ENCODE measurements at regions not wholly inside any gene's neighbourhood (a gene's known extent, or its start where the extent isn't known, plus 50 kb on each side); places are given as distances from the start of the nearest gene placed in this dataset.

GRCh38 chr5:4911646-4912403 is 228.3 kb upstream of the ADAMTS16 start:
- H3K4me1 ChIP-seq (ENCODE audit: control insufficient read depth, insufficient read depth, low read length) = peaks cover 5% of the 10 kb centered on the region; the same call in 1 of the 2 replicates
- H3K27ac ChIP-seq (ENCODE audit: extremely low read depth, low read depth, low read length) = no peak overlapping the region
- no peak overlapping the region for H3K4me3 ChIP-seq (ENCODE audit: low read depth, low read length)
- CTCF ChIA-PET = no interaction called here
- TF ChIP-seq SCRT1 (tag by site-specific recombination; IDR thresholded peaks at IDR 0.05; ENCODE audit: borderline replicate concordance) (no peak), ZNF292 (tag by site-specific recombination; IDR thresholded peaks at IDR 0.05; ENCODE audit: borderline replicate concordance, low read depth) (no peak), TRIM28 (IDR thresholded peaks at IDR 0.05; ENCODE audit: borderline replicate concordance, low read length) (no peak), ZNF837 (tag by site-specific recombination; IDR thresholded peaks at IDR 0.05) (no peak), ZNF18 (tag by site-specific recombination; IDR thresholded peaks at IDR 0.05) (no peak), ZNF138 (tag by site-specific recombination; IDR thresholded peaks at IDR 0.05; ENCODE audit: borderline replicate concordance) (no peak), OVOL3 (tag by site-specific recombination; IDR thresholded peaks at IDR 0.05) (no peak), ZNF768 (tag by site-specific recombination; IDR thresholded peaks at IDR 0.05) (no peak), ZNF184 (tag by site-specific recombination; IDR thresholded peaks at IDR 0.05) (no peak), SP2 (tag by site-specific recombination; IDR thresholded peaks at IDR 0.05) (no peak), ZFP3 (tag by site-specific recombination; IDR thresholded peaks at IDR 0.05; ENCODE audit: low read depth) (no peak), KLF17 (tag by site-specific recombination; IDR thresholded peaks at IDR 0.05) (no peak), ZNF621 (tag by site-specific recombination; IDR thresholded peaks at IDR 0.05) (no peak), HOXA7 (CRISPR knock-in tag; IDR thresholded peaks at IDR 0.05; ENCODE audit: borderline replicate concordance) (no peak), ZNF701 (tag by site-specific recombination; IDR thresholded peaks at IDR 0.05) (no peak), ZNF626 (tag by site-specific recombination; IDR thresholded peaks at IDR 0.05) (no peak), ZNF843 (tag by site-specific recombination; IDR thresholded peaks at IDR 0.05) (no peak), KLF8 (tag by site-specific recombination; IDR thresholded peaks at IDR 0.05) (no peak), BCL11A (tag by site-specific recombination; IDR thresholded peaks at IDR 0.05; ENCODE audit: low read depth) (no peak), GLI4 (tag by site-specific recombination; IDR thresholded peaks at IDR 0.05) (no peak)
- H3K36me3 ChIP-seq (ENCODE audit: control insufficient read depth in 2 of 2, insufficient read depth in 1 of 2, low read length in 2 of 2) = no peaks in the 10 kb centered on the region
- H3K9me3 ChIP-seq (ENCODE audit: control insufficient read depth, insufficient read depth, low read depth, low read length) = no peaks in the 10 kb centered on the region
- POLR2A ChIA-PET = no interaction called here

GRCh38 chr5:4921929-4922328 is 218.2 kb upstream of the ADAMTS16 start:
- H3K36me3 ChIP-seq (ENCODE audit: control insufficient read depth in 2 of 2, insufficient read depth in 1 of 2, low read length in 2 of 2) = no peaks in the 10 kb centered on the region
- ChIA-PET CTCF (no interaction called here), POLR2A (no interaction called here)
- H3K4me3 ChIP-seq (ENCODE audit: low read depth, low read length) = no peak overlapping the region
- H3K4me1 ChIP-seq (ENCODE audit: control insufficient read depth, insufficient read depth, low read length) = no peaks in the 10 kb centered on the region
- no peak overlapping the region for H3K27ac ChIP-seq (ENCODE audit: extremely low read depth, low read depth, low read length)
- H3K9me3 ChIP-seq (ENCODE audit: control insufficient read depth, insufficient read depth, low read depth, low read length) = no peaks in the 10 kb centered on the region
- no peak for TF ChIP-seq SP3 (tag by site-specific recombination; IDR thresholded peaks at IDR 0.05)
- no peak for TF ChIP-seq BCL6B (tag by site-specific recombination; IDR thresholded peaks at IDR 0.05)
- TF ChIP-seq ZNF221 (tag by site-specific recombination; IDR thresholded peaks at IDR 0.05; ENCODE audit: borderline replicate concordance) = no peak
- TF ChIP-seq KLF16 (tag by site-specific recombination; IDR thresholded peaks at IDR 0.05) = no peak
- TF ChIP-seq ZNF37A (tag by site-specific recombination; IDR thresholded peaks at IDR 0.05) = no peak
- no peak for TF ChIP-seq PATZ1 (tag by site-specific recombination; IDR thresholded peaks at IDR 0.05)
- no peak for TF ChIP-seq WT1 (tag by site-specific recombination; IDR thresholded peaks at IDR 0.05)
- TF ChIP-seq ZNF600 (tag by site-specific recombination; IDR thresholded peaks at IDR 0.05) = no peak
- no peak for TF ChIP-seq ZNF558 (tag by site-specific recombination; IDR thresholded peaks at IDR 0.05)
- no peak for TF ChIP-seq ZNF24 (tag by site-specific recombination; IDR thresholded peaks at IDR 0.05)
- no peak for TF ChIP-seq SALL2 (tag by site-specific recombination; IDR thresholded peaks at IDR 0.05; ENCODE audit: borderline replicate concordance)
- TF ChIP-seq ZNF423 (tag by site-specific recombination; IDR thresholded peaks at IDR 0.05) = no peak
- no peak for TF ChIP-seq ZNF157 (tag by site-specific recombination; IDR thresholded peaks at IDR 0.05)
